AG09309 (cell line): ENCODE measurements at regions not wholly inside any gene's neighbourhood (a gene's known extent, or its start where the extent isn't known, plus 50 kb on each side); places are given as distances from the start of the nearest gene placed in this dataset.

ENCODE experiments used
- DNase-seq: peaks from one replicate; pipeline ENCODE4 v3.0.0-alpha.2; 2010; ENCODE audit warnings: low read depth
- H3K4me3 ChIP-seq: 2 replicates; pipeline ENCODE4 v1.5.1; 2011; ENCODE audit warnings: mild to moderate bottlenecking, low read depth, low read length, moderate library complexity; ENCODE audit not compliant: control insufficient read depth
- TF ChIP-seq, protein P1 (sequence below): IDR thresholded peaks from 2 replicates; pipeline ENCODE4 v1.5.1; 2011; ENCODE audit warnings: mild to moderate bottlenecking, low read depth, low read length, inconsistent platforms; ENCODE audit not compliant: insufficient read depth, control insufficient read depth; ENCODE audit errors: missing control alignments

DNA sequence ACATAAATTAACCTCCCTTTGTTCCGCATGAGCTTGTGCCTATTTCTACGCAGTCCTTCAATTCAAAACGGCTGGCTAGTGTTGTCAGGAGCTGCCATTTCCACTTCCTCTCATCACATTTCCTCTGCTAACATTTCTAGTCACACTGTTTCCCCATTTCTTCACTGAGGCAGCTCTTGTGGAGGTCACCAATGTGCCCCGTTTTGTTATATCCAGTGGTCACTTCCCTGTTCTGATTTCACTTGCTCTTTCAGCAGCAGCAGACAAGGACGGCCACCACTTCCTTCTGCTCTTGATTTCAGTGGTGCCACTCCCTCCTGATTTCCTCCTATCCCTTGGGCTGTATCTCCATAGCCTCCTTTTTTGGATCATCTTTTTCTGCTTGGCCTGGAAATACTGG, 64.8 kb upstream of the SEC61G start:
- H3K4me3 ChIP-seq: no peak overlapping the region
- TF ChIP-seq, protein P1, sequence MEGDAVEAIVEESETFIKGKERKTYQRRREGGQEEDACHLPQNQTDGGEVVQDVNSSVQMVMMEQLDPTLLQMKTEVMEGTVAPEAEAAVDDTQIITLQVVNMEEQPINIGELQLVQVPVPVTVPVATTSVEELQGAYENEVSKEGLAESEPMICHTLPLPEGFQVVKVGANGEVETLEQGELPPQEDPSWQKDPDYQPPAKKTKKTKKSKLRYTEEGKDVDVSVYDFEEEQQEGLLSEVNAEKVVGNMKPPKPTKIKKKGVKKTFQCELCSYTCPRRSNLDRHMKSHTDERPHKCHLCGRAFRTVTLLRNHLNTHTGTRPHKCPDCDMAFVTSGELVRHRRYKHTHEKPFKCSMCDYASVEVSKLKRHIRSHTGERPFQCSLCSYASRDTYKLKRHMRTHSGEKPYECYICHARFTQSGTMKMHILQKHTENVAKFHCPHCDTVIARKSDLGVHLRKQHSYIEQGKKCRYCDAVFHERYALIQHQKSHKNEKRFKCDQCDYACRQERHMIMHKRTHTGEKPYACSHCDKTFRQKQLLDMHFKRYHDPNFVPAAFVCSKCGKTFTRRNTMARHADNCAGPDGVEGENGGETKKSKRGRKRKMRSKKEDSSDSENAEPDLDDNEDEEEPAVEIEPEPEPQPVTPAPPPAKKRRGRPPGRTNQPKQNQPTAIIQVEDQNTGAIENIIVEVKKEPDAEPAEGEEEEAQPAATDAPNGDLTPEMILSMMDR: no peak
- no peak for DNase-seq

DNA sequence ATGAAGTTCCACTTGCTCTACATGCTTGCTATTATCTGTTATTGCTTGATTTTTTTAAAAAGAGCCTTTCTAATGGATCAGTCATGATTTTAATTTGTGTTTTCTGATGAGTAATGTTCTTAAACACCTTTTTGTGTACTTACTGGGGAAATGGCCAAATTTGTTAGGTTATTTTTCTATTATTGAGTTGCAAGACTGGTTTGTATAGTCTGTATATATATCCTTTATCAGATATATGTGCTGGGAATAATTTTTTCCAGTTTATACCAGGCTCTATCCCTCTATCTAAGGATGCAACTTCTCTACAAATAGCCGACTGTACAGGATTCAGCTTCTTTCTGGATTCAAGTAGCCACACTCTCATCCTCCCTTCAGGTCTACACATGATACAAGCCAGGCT, 65.6 kb upstream of the SEC61G start:
- TF ChIP-seq, protein P1: no peak
- H3K4me3 ChIP-seq: no peak overlapping the region
- DNase-seq: no peak

DNA sequence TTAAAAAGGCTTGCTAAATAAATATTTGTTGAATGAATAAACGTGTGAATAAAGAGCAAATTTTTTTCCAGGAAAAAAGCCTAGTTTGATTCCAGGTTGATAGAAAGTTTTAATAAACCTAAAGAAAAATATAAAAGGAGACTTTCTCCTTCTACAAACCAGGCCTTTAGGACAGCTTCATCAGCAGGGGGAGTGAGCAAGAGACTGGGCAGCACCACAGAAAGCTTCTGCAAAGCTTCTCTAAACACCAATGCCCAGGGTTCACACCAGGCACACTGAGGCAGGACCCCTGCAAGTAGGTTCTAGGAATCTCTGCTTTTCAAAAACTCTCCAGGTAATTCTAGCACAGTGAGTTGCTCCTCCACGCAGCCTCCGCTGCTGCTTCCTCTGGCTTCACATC, 66.4 kb upstream of the SEC61G start:
- H3K4me3 ChIP-seq: no peak overlapping the region
- DNase-seq: no peak
- TF ChIP-seq, protein P1: no peak

DNA sequence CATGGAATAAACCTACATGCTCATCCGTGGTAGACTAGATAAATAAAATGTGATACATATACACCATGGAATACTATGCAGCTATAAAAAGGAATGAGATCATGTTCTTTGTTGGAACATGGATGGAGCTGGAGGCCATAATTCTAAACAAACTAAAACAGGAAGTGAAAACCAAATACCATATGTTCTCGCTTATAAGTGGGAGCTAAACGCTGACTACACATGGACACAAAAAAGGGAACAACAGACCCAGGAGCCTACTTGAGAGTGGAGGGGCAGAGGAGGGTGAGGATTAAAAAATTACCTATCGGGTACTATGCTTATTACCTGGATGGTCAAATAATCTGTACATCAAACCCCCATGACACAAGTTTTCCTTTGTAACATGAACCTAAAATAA, 68.7 kb upstream of the SEC61G start:
- TF ChIP-seq, protein P1: no peak
- no peak overlapping the region for H3K4me3 ChIP-seq
- no peak for DNase-seq

DNA sequence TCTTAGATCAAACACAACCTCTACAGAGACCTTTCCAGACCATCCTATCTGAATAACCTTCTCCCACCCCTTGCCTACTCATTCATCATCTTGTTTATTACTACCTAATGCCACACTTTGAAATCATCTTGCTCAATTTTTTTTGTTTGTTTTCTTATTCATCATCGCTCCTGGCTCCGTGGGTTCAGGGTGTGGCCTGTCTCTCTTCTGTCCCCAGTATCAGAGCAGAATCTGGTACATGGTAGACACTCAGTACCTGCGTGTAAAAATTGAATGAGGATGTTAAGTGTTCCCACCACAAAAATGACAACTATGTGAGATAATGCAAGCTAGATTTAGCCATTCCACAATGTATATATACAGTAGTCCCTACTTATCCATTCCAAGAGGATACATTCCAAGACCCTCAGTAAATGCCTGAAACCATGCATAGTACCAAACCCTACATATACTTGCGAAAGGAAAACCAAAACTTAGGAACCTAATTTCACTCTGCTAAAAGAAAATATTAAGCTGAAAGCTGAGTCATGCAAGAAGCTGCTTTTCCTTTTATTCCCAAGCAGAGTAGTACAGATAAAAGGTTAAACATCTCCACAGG, 72.1 kb upstream of the SEC61G start:
- DNase-seq: no peak
- no peak overlapping the region for H3K4me3 ChIP-seq
- TF ChIP-seq, protein P1: no peak

DNA sequence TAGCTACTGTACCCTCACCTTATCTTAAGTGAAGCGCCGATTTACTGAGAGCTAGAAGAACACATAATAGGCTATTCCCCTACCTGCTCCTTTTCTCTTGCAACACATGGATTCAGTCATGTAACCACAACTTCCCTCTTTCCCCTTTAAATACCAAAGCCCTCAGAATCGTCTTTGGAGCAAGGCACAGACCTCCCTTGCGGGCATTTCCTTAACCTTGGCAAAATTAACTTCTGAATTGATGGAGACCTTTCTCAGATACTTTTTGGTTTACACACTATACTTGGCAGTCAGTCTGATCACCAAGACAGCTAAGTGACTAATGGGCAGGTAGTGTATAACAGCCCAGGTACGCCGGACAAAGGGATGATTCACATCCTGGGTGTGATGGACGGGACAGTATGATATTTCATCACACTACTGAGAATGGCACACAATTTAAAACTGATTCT, 72.7 kb upstream of the SEC61G start:
- no peak overlapping the region for H3K4me3 ChIP-seq
- DNase-seq: no peak
- TF ChIP-seq, protein P1: no peak
